Omental fat pad (tissue), 3 donors: ENCODE measurements at regions not wholly inside any gene's neighbourhood (a gene's known extent, or its start where the extent isn't known, plus 50 kb on each side); places are given as distances from the start of the nearest gene placed in this dataset.

ENCODE experiments used
- ATAC-seq: fragments of 150-250 bp; one replicate; pipeline ENCODE4 v1.9.1; 2016; ENCODE audit warnings: mild to moderate bottlenecking, moderate library complexity; ENCODE audit not compliant: low FRiP score
- DNase-seq: peaks from one replicate; pipeline ENCODE4 v3.0.0-alpha.2; 2019; ENCODE audit warnings: low spot score
- CTCF ChIP-seq, 3 donors: fragments of 450-650 bp; IDR thresholded peaks; one replicate each; pipeline ENCODE4 v1.5.1; 2016 to 2017; ENCODE audit warnings: antibody characterized with exemption in 3 of 3, mild to moderate bottlenecking in 3 of 3, moderate library complexity in 2 of 3

GRCh38 chr3:186411994-186412393 is 50.0 kb upstream of the DGKG start:
- ATAC-seq, result no peak
- no peak for DNase-seq

More at GRCh38 chr3:186411994-186412393, 50.0 kb upstream of the DGKG start:
- TF ChIP-seq CTCF (IDR thresholded peaks at IDR 0.05), result no peak
